ENCODE measurements at regions not wholly inside any gene's neighbourhood (a gene's known extent, or its start where the extent isn't known, plus 50 kb on each side); places are given as distances from the start of the nearest gene placed in this dataset.

DNA sequence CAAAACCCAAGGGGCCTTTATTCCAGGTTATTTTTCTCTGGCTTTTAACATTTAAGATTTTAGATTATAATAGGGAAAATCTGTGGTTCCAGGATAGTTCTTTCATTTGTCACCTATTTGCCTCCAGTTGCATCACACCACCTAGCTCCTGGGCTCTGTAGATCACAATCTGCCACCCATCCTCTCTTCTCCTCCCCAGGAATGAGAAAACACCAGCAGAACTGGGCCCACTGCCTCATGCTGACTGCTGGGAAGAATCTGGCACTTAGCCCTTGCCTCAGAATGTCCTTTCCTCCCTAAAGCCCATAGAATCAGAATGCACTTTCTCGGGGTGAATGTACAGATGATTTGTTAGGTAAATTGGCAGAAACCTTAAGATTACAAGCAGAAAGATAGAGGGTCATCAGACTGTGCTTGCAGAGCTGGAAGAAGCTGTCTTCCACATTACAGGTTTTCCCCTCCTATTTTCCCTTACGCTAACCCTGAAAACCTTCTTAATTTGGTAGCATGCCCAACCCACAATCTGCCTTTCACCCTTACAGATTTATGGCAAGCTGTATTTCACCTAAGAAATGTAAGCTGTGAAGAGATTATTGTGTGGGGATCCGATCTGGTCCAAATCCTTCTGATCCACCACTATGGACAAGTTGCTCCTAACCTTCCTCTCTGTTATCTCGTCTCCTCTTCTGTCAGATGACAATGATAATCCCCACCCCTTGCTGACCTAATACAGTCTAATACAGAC is 72.6 kb downstream of the LRRC30 start:
- TF ChIP-seq, protein P1, sequence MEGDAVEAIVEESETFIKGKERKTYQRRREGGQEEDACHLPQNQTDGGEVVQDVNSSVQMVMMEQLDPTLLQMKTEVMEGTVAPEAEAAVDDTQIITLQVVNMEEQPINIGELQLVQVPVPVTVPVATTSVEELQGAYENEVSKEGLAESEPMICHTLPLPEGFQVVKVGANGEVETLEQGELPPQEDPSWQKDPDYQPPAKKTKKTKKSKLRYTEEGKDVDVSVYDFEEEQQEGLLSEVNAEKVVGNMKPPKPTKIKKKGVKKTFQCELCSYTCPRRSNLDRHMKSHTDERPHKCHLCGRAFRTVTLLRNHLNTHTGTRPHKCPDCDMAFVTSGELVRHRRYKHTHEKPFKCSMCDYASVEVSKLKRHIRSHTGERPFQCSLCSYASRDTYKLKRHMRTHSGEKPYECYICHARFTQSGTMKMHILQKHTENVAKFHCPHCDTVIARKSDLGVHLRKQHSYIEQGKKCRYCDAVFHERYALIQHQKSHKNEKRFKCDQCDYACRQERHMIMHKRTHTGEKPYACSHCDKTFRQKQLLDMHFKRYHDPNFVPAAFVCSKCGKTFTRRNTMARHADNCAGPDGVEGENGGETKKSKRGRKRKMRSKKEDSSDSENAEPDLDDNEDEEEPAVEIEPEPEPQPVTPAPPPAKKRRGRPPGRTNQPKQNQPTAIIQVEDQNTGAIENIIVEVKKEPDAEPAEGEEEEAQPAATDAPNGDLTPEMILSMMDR (optimal IDR thresholded peaks at IDR 0.05 in 1 of 3, IDR thresholded peaks at IDR 0.05 in 1 of 3, conservative IDR thresholded peaks at IDR 0.05 in 1 of 3; ENCODE audit: extremely low read depth in 1 of 3, insufficient read depth in 2 of 3, low read length in 3 of 3) = no peak
- TF ChIP-seq EZH2 (IDR thresholded peaks at IDR 0.05; ENCODE audit: low read length) = no peak

Measured in keratinocyte (primary cell).